Islet precursor cell (in vitro differentiated cells): ENCODE measurements at regions not wholly inside any gene's neighbourhood (a gene's known extent, or its start where the extent isn't known, plus 50 kb on each side); places are given as distances from the start of the nearest gene placed in this dataset.
"Not testable (repeated sequence)": the region's sequence is repeated elsewhere in the genome, so short reads cannot be mapped to it uniquely, and the experiment has no call there.

Experiments
- DNase-seq: peaks from one replicate; pipeline ENCODE4 v3.0.0-alpha.2; 2018

GRCh38 chr6:68575765-68576439, 59.2 kb upstream of the ADGRB3 start:
- peak; percentile 83 for DNase-seq

DNA sequence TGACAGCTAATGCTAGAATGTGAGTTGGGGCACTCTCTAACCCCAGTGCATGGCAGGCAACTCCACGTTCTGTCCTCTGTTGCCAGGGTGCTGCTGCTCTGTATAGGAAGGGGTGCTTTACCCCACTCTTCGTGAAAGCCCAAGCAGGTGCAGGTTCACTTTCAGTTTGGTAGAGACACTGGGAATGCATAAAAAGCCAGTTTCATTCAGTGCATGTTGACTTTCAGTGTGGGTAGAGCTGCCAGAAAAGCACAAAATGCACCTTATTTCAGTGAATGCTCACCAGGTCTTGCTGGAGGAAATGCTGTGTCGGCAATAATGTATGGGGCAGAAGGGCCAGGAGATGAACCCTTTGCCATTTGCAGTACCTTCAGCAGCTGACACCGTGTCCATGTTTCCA, 62.1 kb upstream of the ADGRB3 start:
- no peak for DNase-seq

- peak; percentile 82 for DNase-seq
Observed at GRCh38 chr6:68572525-68572924, 62.6 kb upstream of the ADGRB3 start.

- peak; percentile 60 for DNase-seq
Observed at GRCh38 chr6:68559716-68560115, 75.4 kb upstream of the ADGRB3 start.

DNA sequence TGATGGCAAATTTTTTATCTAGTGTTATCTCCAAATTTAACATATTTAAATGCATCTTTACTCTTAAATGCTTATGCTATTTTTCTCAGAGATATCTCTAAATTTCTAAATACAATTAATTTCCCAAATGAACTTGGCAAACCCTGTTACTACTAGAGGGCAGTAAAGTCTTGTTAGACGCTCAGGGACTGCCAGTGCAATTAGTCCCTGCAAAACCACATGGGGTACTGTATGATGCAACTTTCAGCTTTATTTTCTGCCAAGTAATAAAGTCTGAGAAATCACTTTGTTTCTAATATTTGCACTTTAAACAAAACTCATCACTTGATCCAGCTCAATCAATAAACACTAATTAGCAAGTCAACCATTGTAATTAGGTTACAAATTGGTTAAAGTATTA, 76.0 kb upstream of the ADGRB3 start:
- DNase-seq: no peak

- DNase-seq: no peak
Observed at GRCh38 chr6:68546620-68547019, 88.5 kb upstream of the ADGRB3 start.

DNA sequence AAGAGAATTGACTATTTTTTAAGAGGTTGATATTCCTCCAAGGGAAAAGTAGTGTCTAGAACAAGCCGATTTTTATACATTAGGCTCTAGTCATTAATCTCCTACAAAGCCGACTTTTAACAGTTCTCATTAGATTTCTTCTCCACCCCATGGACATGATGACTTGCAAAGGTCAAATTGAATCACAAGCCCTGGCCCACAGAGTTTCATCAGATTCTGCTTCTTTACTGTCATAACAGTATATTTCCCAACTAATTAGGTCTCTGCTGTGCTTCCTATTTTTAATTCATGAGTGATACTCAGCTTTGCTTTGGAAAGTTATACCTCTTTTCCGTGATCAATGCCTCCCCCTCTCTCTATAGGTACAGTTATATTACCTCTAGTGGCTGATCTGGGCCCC, 90.6 kb upstream of the ADGRB3 start:
- DNase-seq: no peak

DNA sequence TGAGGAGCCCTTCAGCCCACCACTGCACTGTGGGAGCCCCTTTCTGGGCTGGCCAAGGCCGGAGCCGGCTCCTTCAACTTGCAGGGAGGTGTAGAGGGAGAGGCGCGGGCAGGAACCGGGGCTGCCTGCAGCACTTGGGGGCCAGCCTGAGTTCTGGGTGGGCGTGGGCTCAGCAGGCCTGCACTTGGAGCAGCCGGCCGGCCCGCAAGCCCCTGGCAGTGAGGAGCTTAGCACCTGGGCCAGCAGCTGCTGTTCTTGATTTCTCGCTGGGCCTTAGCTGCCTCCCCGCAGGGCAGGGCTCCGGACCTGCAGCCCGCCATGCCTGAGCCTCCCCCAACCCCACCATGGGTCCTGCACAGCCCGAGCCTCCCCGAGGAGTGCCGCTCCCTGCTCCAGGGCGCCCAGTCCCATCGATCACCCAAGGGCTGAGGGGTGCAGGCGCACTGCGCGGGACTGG, 101.7 kb upstream of the ADGRB3 start:
- no peak for DNase-seq

DNA sequence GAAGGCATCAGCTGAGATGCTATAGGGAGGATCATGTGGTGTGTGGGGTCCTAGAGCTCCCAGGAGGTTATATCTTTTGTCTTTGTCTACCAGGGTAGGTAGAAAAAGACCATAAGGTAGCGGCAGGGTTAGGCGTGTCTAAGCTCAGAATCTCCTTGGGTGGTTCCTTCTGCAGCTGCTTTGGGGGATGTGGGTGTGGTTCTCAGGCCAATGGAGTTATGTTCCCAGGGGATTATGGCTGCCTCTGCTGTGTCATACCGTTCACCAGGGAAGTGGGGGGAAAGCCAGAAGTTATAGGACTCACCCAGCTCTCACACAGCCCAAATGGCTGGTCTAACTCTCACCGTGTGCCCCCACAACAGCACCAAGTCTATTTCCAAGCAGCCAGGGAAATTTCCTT, 107.4 kb upstream of the ADGRB3 start:
- DNase-seq: no peak

- no peak for DNase-seq
Observed at GRCh38 chr6:68506911-68507310, 128.2 kb upstream of the ADGRB3 start.

DNA sequence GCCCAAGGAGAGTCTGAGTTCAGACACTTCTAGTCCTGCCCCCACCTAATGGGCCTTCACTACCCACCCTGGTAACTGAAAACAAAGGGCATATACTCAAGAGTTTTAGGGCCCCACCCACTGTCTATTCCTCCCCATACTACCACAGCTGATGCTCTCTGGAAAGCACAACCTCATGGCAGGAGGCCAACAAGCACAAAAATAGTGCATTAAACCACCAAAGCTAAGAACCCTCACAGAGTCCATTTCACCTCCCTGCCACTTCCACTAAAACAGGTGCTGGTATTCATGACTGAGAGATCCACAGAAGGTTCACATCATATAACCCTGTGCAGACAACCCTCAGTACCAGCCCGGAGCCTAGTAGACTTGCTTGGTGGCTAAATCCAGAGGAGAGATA, 132.1 kb upstream of the ADGRB3 start:
- no peak for DNase-seq

GRCh38 chr6:68497927-68498326, 137.2 kb upstream of the ADGRB3 start:
- no peak for DNase-seq

DNA sequence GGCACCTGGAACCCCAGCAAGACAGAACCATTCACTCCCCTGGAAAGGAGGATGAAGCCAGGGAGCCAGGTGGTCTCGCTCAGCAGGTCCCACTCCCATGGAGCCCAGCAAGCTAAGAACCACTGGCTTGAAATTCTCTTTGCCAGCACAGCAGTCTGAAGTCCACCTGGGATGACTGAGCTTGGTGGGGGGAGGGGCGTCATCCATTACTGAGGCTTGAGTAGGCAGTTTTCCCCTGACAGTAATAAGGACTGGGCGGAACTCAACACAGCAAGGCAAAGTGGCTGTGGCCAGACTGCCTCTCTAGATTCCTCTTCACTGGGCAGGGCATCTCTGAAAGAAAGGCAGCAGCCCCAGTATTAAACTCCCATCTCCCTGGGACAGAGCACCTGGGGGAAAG, 140.2 kb upstream of the ADGRB3 start:
- not testable (repeated sequence) for DNase-seq

DNA sequence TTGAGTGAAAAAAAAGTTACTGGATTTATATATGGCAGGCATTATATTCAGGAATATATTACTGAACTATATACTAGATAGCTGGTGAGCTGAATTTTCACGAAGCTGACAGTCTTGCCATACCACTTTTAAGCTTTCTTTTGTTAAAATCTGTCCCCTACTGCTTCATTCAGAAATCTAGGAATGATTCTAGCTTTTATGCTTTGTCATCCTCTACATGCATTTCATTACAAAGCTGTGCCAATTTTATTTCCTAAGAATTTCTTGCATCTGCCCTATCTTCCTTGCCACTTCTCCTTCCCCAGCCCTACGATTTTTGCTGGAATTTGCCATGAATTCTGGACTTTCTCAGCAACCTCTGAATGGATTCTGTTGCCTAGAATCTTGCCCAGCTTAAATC, 158.5 kb upstream of the ADGRB3 start:
- no peak for DNase-seq

DNA sequence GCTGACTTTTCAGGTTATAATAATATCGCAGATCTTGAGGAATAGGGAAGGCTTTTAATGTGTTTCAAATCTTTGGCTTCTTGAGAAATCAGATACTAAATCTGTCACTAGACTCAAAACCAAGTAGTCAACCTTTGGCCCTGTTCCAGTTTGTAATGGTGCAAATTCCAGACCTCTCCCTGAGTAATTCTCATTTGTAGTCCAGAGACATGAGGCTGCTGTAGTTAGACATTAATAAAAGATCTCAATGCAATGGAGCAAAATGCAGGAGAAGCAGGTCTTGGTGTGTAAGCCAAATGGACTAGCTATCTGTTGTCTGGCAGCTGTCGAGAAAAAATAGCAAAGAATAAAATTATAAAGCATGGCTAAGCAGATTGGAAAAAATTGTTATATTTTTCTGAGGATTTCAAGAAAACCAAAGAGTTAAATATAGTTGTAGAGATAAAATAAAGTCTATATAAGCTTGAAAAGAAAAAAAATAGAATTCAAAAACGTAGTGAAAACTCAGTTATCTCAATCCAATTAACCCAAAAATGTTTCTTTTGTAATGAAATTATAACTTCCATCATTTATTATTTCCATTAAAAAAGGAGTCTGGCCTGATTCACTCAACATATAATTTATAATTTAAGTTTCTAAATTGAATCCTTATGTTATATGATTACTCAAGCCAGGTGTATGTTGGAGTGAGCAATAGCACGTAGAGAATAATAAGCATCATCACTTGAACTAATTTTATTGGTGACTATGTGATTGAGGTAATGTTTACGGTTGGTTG, 161.5 kb upstream of the ADGRB3 start:
- DNase-seq: no peak

GRCh38 chr6:68468244-68468884, 166.7 kb upstream of the ADGRB3 start:
- DNase-seq: no peak

DNA sequence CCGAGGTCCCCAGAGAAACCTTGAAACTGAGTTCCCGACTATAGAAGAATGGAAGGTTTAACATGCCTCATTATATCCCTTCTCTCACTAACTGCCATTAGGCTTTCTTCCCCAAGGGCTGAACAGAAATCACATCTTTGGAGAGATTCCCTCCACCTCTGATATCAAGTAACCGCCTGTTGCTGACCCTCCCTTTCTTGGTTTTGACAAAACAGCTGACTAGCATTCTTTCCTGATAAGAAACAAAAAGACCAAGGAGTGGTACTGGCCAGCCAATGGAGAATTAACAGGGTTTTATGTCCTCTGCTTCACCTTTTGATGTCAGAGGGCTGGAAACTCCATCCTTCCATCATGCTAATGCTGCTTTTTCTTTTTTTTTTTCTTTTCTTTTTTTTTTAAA, 176.6 kb upstream of the ADGRB3 start:
- DNase-seq: no peak

GRCh38 chr6:68447112-68447511, 188.0 kb upstream of the ADGRB3 start:
- peak; percentile 56 for DNase-seq

DNA sequence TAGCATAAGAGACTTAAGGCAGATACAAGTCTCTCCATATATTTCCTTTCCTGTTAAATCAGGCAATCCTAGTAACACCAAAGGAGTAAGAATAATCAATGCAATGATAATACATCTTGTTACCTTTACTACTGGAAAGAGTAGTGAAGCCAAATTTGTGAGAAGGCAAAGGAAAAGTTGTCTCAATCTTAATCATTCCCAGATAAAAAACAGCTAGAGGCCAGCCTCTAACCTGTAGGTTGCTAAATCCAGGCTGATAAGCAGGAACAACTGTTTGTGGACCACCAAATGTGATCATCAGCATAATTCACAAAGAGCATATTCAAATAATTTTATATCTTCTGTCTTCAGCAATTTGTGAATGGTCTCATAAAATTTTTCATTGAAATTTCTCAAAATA, 189.2 kb upstream of the ADGRB3 start:
- DNase-seq: no peak

DNA sequence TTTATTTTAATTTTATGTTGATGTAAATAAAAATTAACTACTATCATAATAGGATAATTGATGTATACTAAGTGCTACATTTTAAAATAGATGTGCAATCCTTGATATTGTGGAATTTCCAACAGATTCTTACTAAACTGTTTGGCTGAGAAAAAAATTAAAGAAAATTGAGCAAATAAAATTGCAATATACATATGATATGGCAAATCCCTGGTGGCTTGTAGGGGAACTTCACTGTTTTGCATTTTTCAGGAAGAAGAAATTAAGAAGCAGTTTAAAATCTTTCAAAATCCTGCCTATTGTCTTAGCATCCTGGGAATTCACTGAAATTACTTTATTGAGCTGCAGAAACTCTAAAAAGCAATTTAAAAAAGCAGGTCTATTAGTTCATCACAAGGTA, 191.4 kb upstream of the ADGRB3 start:
- DNase-seq: no peak

DNA sequence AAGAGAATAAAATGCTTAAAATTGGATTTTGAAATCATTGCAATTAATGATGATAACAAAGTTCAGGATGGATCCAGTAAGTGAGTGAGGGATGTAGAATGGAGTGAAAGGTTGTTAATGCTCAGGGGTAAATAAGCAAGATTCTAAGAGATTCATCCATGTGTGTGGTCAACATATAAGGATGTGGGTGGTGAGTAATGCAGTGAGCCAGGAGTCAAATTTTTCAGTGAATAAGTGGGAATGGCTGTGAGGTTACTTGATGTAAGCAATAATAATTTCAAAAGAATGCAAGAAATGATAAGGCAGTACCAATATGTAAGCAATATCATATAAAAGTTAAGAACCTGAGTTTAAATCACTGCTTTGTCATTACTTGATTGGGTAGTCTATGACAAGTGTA, 207.5 kb upstream of the ADGRB3 start:
- DNase-seq: no peak

GRCh38 chr6:68410021-68410420, 225.1 kb upstream of the ADGRB3 start:
- DNase-seq: no peak

- no peak for DNase-seq
Observed at GRCh38 chr6:68400396-68400795, 234.7 kb upstream of the ADGRB3 start.

- no peak for DNase-seq
Observed at GRCh38 chr6:68391953-68392352, 243.1 kb upstream of the ADGRB3 start.
